GM23248 (cell line): ENCODE measurements at regions not wholly inside any gene's neighbourhood (a gene's known extent, or its start where the extent isn't known, plus 50 kb on each side); places are given as distances from the start of the nearest gene placed in this dataset.

ENCODE experiments used
- DNase-seq: peaks from one replicate; pipeline ENCODE4 v3.0.0-alpha.2; 2015
- H2AFZ ChIP-seq: fragments of 200-600 bp; sonication (generic); 2 replicates; pipeline ENCODE4 v1.6.1; 2016; ENCODE audit warnings: antibody characterized with exemption
- H3F3A ChIP-seq: fragments of 200-600 bp; sonication (generic); 2 replicates; pipeline ENCODE4 v1.6.1; 2016; ENCODE audit warnings: mild to moderate bottlenecking, antibody characterized with exemption, mixed run types; ENCODE audit not compliant: insufficient read depth
- H3K27ac ChIP-seq: fragments of 200-600 bp; sonication (generic); 2 replicates; pipeline ENCODE4 v1.5.1; 2016; ENCODE audit warnings: mild to moderate bottlenecking
- H3K27me3 ChIP-seq: fragments of 200-600 bp; sonication (generic); replicated peaks from 2 replicates; pipeline ENCODE4 v1.6.1; 2016; ENCODE audit warnings: mild to moderate bottlenecking; ENCODE audit not compliant: insufficient read depth
- H3K36me3 ChIP-seq: fragments of 200-600 bp; sonication (generic); 2 replicates; pipeline ENCODE4 v1.6.1; 2016; ENCODE audit warnings: low read depth, mild to moderate bottlenecking
- H3K4me1 ChIP-seq: fragments of 200-600 bp; sonication (generic); 2 replicates; pipeline ENCODE4 v1.6.1; 2016; ENCODE audit warnings: mild to moderate bottlenecking; ENCODE audit not compliant: insufficient read depth
- H3K4me2 ChIP-seq: fragments of 200-600 bp; sonication (generic); one replicate; pipeline ENCODE4 v1.6.1; 2016; ENCODE audit warnings: mild to moderate bottlenecking; ENCODE audit not compliant: unreplicated experiment
- H3K4me3 ChIP-seq: fragments of 200-600 bp; sonication (generic); 2 replicates; pipeline ENCODE4 v1.5.1; 2016; ENCODE audit warnings: mild to moderate bottlenecking
- H3K79me2 ChIP-seq: fragments of 200-600 bp; sonication (generic); 2 replicates; pipeline ENCODE4 v1.6.1; 2016; ENCODE audit warnings: mild to moderate bottlenecking; ENCODE audit not compliant: insufficient read depth
- H3K9ac ChIP-seq: fragments of 200-600 bp; sonication (generic); 2 replicates; pipeline ENCODE4 v1.6.1; 2016; ENCODE audit warnings: mild to moderate bottlenecking
- H3K9me2 ChIP-seq: fragments of 200-600 bp; sonication (generic); 2 replicates; pipeline ENCODE4 v1.6.1; 2016; ENCODE audit warnings: mixed run types, mild to moderate bottlenecking, moderate library complexity; ENCODE audit not compliant: insufficient read depth
- H3K9me3 ChIP-seq: fragments of 200-600 bp; sonication (generic); one replicate; pipeline ENCODE4 v1.6.1; 2017; ENCODE audit warnings: low read depth
- H4K20me1 ChIP-seq: fragments of 200-600 bp; sonication (generic); 2 replicates; pipeline ENCODE4 v1.6.0; 2016; ENCODE audit not compliant: insufficient read depth
- EZH2 ChIP-seq: fragments of 200-600 bp; sonication (generic); IDR thresholded peaks from 2 replicates; pipeline ENCODE4 v1.6.1; 2018; ENCODE audit warnings: antibody characterized with exemption, mild to moderate bottlenecking; ENCODE audit not compliant: insufficient read depth, poor library complexity, severe bottlenecking
- EZH2phosphoT487 ChIP-seq: fragments of 200-600 bp; sonication (generic); IDR thresholded peaks from 2 replicates; pipeline ENCODE4 v1.6.1; 2018; ENCODE audit warnings: antibody characterized with exemption, moderate library complexity, mild to moderate bottlenecking, low read depth; ENCODE audit not compliant: insufficient read depth
- WGBS, 2 experiments: methylation state at CpG; one replicate each; pipeline ENCODE4 v1.1.6; 2015 to 2017; ENCODE audit warnings: low lambda C conversion rate in 2 of 2, low coverage in 1 of 2; ENCODE audit errors: missing lambda C conversion rate in 2 of 2; 5-methylcytosine and 5-hydroxymethylcytosine counted together
- in situ Hi-C: fragments of 300-500 bp; cut with MboI; formaldehyde crosslinking; loops from 2 replicates; pipeline ENCODE4 v1.15.0; 2020

GRCh38 chr7:16023503-16023902 lies 337.0 kb upstream of the MEOX2 start:
- H3K9me3 ChIP-seq, result no peaks in the 10 kb centered on the region
- WGBS, 2 experiments, result 92% methylated on average over 3 of the region's 3 CpGs
- no peaks in the 10 kb centered on the region for H3K36me3 ChIP-seq
- no peaks in the 10 kb centered on the region for H3K79me2 ChIP-seq
- no peak overlapping the region for H3K9ac ChIP-seq
- in situ Hi-C loops, result no loop called here
- H3K4me2 ChIP-seq, result no peak overlapping the region
- no peaks in the 10 kb centered on the region for H4K20me1 ChIP-seq
- DNase-seq, result no peak
- no peaks in the 10 kb centered on the region for H3K9me2 ChIP-seq
- peaks cover 11% of the 10 kb centered on the region for H3F3A ChIP-seq
- H2AFZ ChIP-seq, result no peak overlapping the region
- TF ChIP-seq EZH2phosphoT487, result no peak
- H3K4me1 ChIP-seq, result peaks cover 11% of the 10 kb centered on the region
- no peaks in the 10 kb centered on the region for H3K27me3 ChIP-seq
- H3K4me3 ChIP-seq, result no peak overlapping the region
- H3K27ac ChIP-seq, result no peak overlapping the region

GRCh38 chr7:16023046-16023445 lies 336.6 kb upstream of the MEOX2 start:
- no peaks in the 10 kb centered on the region for H3K9me2 ChIP-seq
- in situ Hi-C loops, result no loop called here
- 96% methylated on average over 2 of the region's 2 CpGs for WGBS, 2 experiments

GRCh38 chr7:16021851-16022250 lies 335.4 kb upstream of the MEOX2 start:
- H3K4me1 ChIP-seq, result no peaks in the 10 kb centered on the region
- TF ChIP-seq EZH2 (no peak), EZH2phosphoT487 (no peak)
- H3K27me3 ChIP-seq, result no peaks in the 10 kb centered on the region
- H3K36me3 ChIP-seq, result no peaks in the 10 kb centered on the region
- H3K4me3 ChIP-seq, result no peak overlapping the region
- in situ Hi-C loops, result no loop called here
- H3K79me2 ChIP-seq, result no peaks in the 10 kb centered on the region
- no peak for DNase-seq
- H3F3A ChIP-seq, result no peaks in the 10 kb centered on the region
- no peaks in the 10 kb centered on the region for H3K9me3 ChIP-seq
- no peak overlapping the region for H3K9ac ChIP-seq
- no peak overlapping the region for H3K27ac ChIP-seq
- H3K4me2 ChIP-seq, result no peak overlapping the region
- H2AFZ ChIP-seq, result no peak overlapping the region
- no peaks in the 10 kb centered on the region for H4K20me1 ChIP-seq
- no peaks in the 10 kb centered on the region for H3K9me2 ChIP-seq
- WGBS, 2 experiments, result 83 to 90% methylated on average over 1 of the region's 1 CpG

More at GRCh38 chr7:16023046-16023445, 336.6 kb upstream of the MEOX2 start:
- Histone ChIP-seq H3K4me1 (peaks cover 7% of the 10 kb centered on the region), H3K27me3 (no peaks in the 10 kb centered on the region), H3K79me2 (no peaks in the 10 kb centered on the region), H3F3A (peaks cover 6% of the 10 kb centered on the region), H3K4me3 (no peak overlapping the region), H3K9me3 (no peaks in the 10 kb centered on the region), H3K27ac (no peak overlapping the region), H2AFZ (no peak overlapping the region), H3K36me3 (no peaks in the 10 kb centered on the region), H3K9ac (no peak overlapping the region), H3K4me2 (no peak overlapping the region), H4K20me1 (no peaks in the 10 kb centered on the region)
- TF ChIP-seq EZH2, result no peak
- TF ChIP-seq EZH2phosphoT487, result no peak
- no peak for DNase-seq

GRCh38 chr7:16015981-16016380 lies 329.5 kb upstream of the MEOX2 start:
- Histone ChIP-seq H3K9me3 (no peaks in the 10 kb centered on the region), H3K9ac (no peak overlapping the region), H2AFZ (no peak overlapping the region), H4K20me1 (no peaks in the 10 kb centered on the region), H3K9me2 (no peaks in the 10 kb centered on the region), H3K4me3 (no peak overlapping the region), H3F3A (no peaks in the 10 kb centered on the region), H3K79me2 (no peaks in the 10 kb centered on the region), H3K4me2 (no peak overlapping the region), H3K4me1 (no peaks in the 10 kb centered on the region), H3K27me3 (no peaks in the 10 kb centered on the region), H3K36me3 (no peaks in the 10 kb centered on the region), H3K27ac (no peak overlapping the region)
- in situ Hi-C loops, result no loop called here
- DNase-seq, result peak; percentile 45
- no peak for TF ChIP-seq EZH2phosphoT487
- TF ChIP-seq EZH2, result no peak

- no peak for TF ChIP-seq EZH2phosphoT487
- no peak for TF ChIP-seq EZH2
- H3K9me2 ChIP-seq, result no peaks in the 10 kb centered on the region
- no peak overlapping the region for H3K4me3 ChIP-seq
- H3K36me3 ChIP-seq, result no peaks in the 10 kb centered on the region
- H3K27ac ChIP-seq, result no peak overlapping the region
- no peak overlapping the region for H3K9ac ChIP-seq
- no peaks in the 10 kb centered on the region for H3K79me2 ChIP-seq
- H3F3A ChIP-seq, result no peaks in the 10 kb centered on the region
- DNase-seq, result peak; percentile 36
- no peaks in the 10 kb centered on the region for H4K20me1 ChIP-seq
- no peak overlapping the region for H2AFZ ChIP-seq
- in situ Hi-C loops, result no loop called here
- 53 to 74% methylated on average over 2 of the region's 2 CpGs for WGBS, 2 experiments
- no peaks in the 10 kb centered on the region for H3K4me1 ChIP-seq
- no peak overlapping the region for H3K4me2 ChIP-seq
- no peaks in the 10 kb centered on the region for H3K27me3 ChIP-seq
- no peaks in the 10 kb centered on the region for H3K9me3 ChIP-seq
Observed at GRCh38 chr7:16014031-16014430, 327.5 kb upstream of the MEOX2 start.
